Testis (tissue), 2 donors: ENCODE measurements at regions not wholly inside any gene's neighbourhood (a gene's known extent, or its start where the extent isn't known, plus 50 kb on each side); places are given as distances from the start of the nearest gene placed in this dataset.

Experiments
- POLR2A ChIP-seq: fragments of 450-650 bp; IDR thresholded peaks from one replicate; pipeline ENCODE4 v1.6.1; 2017; ENCODE audit warnings: antibody characterized with exemption, mild to moderate bottlenecking, moderate library complexity
- TF ChIP-seq, protein P1 (sequence below), 3 experiments: fragments of 450-650 bp in 2 of 3; fragments of 200-600 bp in 1 of 3; sonication (generic) in 1 of 3; IDR thresholded peaks; one replicate each; pipeline ENCODE4 v1.5.1; 2016 to 2019; ENCODE audit warnings: antibody characterized with exemption in 3 of 3, mild to moderate bottlenecking in 2 of 3, moderate library complexity in 1 of 3

DNA sequence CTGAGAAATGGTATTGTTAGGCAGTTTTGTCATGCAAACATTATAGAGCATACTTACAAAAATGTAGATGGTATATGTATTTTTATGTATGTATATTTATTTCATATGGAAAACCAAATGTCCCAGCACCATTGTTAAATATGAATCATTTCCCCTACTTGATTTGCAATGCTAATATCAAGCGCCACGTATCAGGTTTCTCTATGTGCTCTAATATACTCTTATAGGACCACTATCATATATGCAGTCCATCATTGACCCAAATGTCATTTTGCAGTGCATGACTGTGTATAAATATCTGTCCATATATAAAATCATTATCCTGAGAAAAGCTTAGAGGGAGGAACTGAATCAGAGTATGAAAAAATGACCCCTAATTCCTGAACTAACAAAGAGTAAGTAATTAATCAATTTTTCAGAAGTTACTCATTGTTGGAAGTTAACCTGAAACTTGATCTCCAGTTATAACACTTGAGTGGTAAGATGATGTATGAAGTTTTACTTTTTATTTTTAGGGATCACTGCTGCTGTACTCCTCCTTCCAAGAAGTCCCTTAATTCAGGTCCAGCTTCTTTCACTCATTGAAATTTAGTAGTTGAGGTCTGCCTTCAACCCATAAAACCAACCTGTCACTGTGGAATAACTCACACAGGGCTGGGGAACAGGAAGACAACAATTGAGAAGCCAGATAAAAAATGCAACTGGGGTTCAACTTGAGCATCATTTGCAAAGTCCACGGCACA, 134.8 kb upstream of the LDB2 start:
- TF ChIP-seq, protein P1, sequence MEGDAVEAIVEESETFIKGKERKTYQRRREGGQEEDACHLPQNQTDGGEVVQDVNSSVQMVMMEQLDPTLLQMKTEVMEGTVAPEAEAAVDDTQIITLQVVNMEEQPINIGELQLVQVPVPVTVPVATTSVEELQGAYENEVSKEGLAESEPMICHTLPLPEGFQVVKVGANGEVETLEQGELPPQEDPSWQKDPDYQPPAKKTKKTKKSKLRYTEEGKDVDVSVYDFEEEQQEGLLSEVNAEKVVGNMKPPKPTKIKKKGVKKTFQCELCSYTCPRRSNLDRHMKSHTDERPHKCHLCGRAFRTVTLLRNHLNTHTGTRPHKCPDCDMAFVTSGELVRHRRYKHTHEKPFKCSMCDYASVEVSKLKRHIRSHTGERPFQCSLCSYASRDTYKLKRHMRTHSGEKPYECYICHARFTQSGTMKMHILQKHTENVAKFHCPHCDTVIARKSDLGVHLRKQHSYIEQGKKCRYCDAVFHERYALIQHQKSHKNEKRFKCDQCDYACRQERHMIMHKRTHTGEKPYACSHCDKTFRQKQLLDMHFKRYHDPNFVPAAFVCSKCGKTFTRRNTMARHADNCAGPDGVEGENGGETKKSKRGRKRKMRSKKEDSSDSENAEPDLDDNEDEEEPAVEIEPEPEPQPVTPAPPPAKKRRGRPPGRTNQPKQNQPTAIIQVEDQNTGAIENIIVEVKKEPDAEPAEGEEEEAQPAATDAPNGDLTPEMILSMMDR (IDR thresholded peaks at IDR 0.05): no peak
- TF ChIP-seq POLR2A: no peak
